GM12878 (cell line): ENCODE measurements at regions not wholly inside any gene's neighbourhood (a gene's known extent, or its start where the extent isn't known, plus 50 kb on each side); places are given as distances from the start of the nearest gene placed in this dataset.

Experiments used
- ATF7 ChIP-seq: fragments of 450-650 bp; IDR thresholded peaks from 2 replicates; pipeline ENCODE4 v1.6.1; 2016; ENCODE audit warnings: low read depth, mild to moderate bottlenecking
- MTA2 ChIP-seq: fragments of 450-650 bp; IDR thresholded peaks from 2 replicates; pipeline ENCODE4 v1.6.1; 2016; ENCODE audit warnings: low read depth, mild to moderate bottlenecking, moderate library complexity
- MYB ChIP-seq: fragments of 150-350 bp; IDR thresholded peaks from 2 replicates; pipeline ENCODE4 v1.6.1; 2014; ENCODE audit warnings: mild to moderate bottlenecking, low read depth, low read length, borderline replicate concordance
- POU2F2 ChIP-seq: IDR thresholded peaks from 3 replicates; pipeline ENCODE4 v1.6.1; 2011; ENCODE audit warnings: low read depth, mild to moderate bottlenecking, low read length, borderline replicate concordance
- RFX5 ChIP-seq: IDR thresholded peaks from 2 replicates; pipeline ENCODE4 v1.6.1; 2011; ENCODE audit warnings: low read depth, low read length, improper control_type of control experiment
- SIN3A ChIP-seq: IDR thresholded peaks from 2 replicates; pipeline ENCODE4 v1.6.1; 2012; ENCODE audit warnings: low read depth, low read length, improper control_type of control experiment
- STAT3 ChIP-seq: IDR thresholded peaks from 2 replicates; pipeline ENCODE4 v1.6.1; 2011; ENCODE audit warnings: low read depth, low read length, improper control_type of control experiment
- WRNIP1 ChIP-seq: IDR thresholded peaks from 2 replicates; pipeline ENCODE4 v1.6.1; 2011; ENCODE audit warnings: low read depth, low read length, improper control_type of control experiment, borderline replicate concordance
- ZBED1 ChIP-seq: IDR thresholded peaks from 2 replicates; pipeline ENCODE4 v1.6.1; 2016; ENCODE audit warnings: borderline replicate concordance
- ZNF207 ChIP-seq: fragments of 450-650 bp; IDR thresholded peaks from 2 replicates; pipeline ENCODE4 v1.6.1; 2014; ENCODE audit warnings: antibody characterized with exemption, mild to moderate bottlenecking, borderline replicate concordance
- ZZZ3 ChIP-seq: IDR thresholded peaks from 2 replicates; pipeline ENCODE4 v1.6.1; 2011; ENCODE audit warnings: low read depth; ENCODE audit not compliant: control insufficient read depth, insufficient read length
- TF ChIP-seq, protein P1 (sequence below): fragments of 450-650 bp; formaldehyde crosslinking; IDR thresholded peaks from 2 replicates; pipeline ENCODE4 v1.4.0; 2022; ENCODE audit warnings: mild to moderate bottlenecking, moderate library complexity
- TF ChIP-seq, protein P2 (sequence below): IDR thresholded peaks from 2 replicates; pipeline ENCODE4 v1.6.1; 2012; ENCODE audit warnings: low read length, inconsistent platforms

DNA sequence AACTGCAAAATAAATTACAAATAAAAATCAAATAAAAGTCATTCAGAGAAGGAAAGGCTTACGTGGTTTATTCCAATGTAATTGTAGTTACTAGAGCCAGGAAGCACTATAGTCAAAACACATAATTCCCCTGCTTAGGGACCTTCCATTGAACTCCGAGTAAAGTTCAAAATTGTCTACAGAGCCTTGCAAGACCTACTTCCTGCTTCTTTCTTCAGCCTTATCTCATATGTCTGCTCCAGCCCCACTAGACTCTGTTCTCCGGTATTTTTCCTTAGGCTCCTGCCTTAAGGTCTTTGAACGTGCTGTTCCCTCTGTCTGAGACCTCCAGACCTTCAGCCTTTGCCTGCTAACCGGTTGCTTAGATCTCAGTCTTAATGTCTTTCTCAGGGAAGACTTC is 104.3 kb downstream of the ARL6IP6 start (continued):
- TF ChIP-seq ZZZ3 (no peak), ZNF207 (no peak), POU2F2 (no peak), ZBED1 (no peak), SIN3A (no peak), WRNIP1 (no peak), MYB (no peak), STAT3 (no peak), ATF7 (no peak), MTA2 (no peak), RFX5 (no peak)
- TF ChIP-seq, protein P1, sequence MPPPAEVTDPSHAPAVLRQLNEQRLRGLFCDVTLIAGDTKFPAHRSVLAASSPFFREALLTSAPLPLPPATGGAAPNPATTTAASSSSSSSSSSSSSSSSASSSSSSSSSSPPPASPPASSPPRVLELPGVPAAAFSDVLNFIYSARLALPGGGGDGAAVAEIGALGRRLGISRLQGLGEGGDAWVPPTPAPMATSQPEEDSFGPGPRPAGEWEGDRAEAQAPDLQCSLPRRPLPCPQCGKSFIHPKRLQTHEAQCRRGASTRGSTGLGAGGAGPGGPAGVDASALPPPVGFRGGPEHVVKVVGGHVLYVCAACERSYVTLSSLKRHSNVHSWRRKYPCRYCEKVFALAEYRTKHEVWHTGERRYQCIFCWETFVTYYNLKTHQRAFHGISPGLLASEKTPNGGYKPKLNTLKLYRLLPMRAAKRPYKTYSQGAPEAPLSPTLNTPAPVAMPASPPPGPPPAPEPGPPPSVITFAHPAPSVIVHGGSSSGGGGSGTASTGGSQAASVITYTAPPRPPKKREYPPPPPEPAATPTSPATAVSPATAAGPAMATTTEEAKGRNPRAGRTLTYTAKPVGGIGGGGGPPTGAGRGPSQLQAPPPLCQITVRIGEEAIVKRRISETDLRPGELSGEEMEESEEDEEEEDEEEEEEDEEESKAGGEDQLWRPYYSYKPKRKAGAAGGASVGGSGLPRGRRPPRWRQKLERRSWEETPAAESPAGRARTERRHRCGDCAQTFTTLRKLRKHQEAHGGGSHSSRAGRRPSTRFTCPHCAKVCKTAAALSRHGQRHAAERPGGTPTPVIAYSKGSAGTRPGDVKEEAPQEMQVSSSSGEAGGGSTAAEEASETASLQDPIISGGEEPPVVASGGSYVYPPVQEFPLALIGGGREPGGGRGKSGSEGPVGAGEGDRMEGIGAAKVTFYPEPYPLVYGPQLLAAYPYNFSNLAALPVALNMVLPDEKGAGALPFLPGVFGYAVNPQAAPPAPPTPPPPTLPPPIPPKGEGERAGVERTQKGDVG (CRISPR knock-in tag), result no peak
- TF ChIP-seq, protein P2, sequence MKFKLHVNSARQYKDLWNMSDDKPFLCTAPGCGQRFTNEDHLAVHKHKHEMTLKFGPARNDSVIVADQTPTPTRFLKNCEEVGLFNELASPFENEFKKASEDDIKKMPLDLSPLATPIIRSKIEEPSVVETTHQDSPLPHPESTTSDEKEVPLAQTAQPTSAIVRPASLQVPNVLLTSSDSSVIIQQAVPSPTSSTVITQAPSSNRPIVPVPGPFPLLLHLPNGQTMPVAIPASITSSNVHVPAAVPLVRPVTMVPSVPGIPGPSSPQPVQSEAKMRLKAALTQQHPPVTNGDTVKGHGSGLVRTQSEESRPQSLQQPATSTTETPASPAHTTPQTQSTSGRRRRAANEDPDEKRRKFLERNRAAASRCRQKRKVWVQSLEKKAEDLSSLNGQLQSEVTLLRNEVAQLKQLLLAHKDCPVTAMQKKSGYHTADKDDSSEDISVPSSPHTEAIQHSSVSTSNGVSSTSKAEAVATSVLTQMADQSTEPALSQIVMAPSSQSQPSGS, result no peak
